H9 (cell line): ENCODE measurements at regions not wholly inside any gene's neighbourhood (a gene's known extent, or its start where the extent isn't known, plus 50 kb on each side); places are given as distances from the start of the nearest gene placed in this dataset.

Source experiments
- DNase-seq: peaks from one replicate; pipeline ENCODE4 v3.0.0-alpha.2; 2017
- H2AFZ ChIP-seq: one replicate; pipeline ENCODE4 v1.6.1; 2013; ENCODE audit warnings: mild to moderate bottlenecking, low read length, control low read depth, moderate library complexity
- H2AK5ac ChIP-seq: 2 replicates; pipeline ENCODE4 v1.6.1; 2013; ENCODE audit warnings: low read length, control low read depth, mixed read lengths; ENCODE audit not compliant: insufficient read length
- H2BK120ac ChIP-seq: one replicate; pipeline ENCODE4 v1.6.1; 2013; ENCODE audit warnings: low read depth, mild to moderate bottlenecking, low read length, control low read depth, inconsistent platforms; ENCODE audit not compliant: poor library complexity, severe bottlenecking
- H2BK12ac ChIP-seq: 2 replicates; pipeline ENCODE4 v1.6.1; 2013; ENCODE audit warnings: low read length, control low read depth, mixed read lengths, low read depth; ENCODE audit not compliant: insufficient read length
- H2BK15ac ChIP-seq: 2 replicates; pipeline ENCODE4 v1.6.1; 2013; ENCODE audit warnings: low read depth, low read length, control low read depth
- H2BK20ac ChIP-seq: one replicate; pipeline ENCODE4 v1.6.1; 2013; ENCODE audit warnings: low read depth, mild to moderate bottlenecking, low read length, control low read depth, inconsistent platforms; ENCODE audit not compliant: poor library complexity, severe bottlenecking
- H2BK5ac ChIP-seq: 2 replicates; pipeline ENCODE4 v1.6.1; 2013; ENCODE audit warnings: low read length, control low read depth, mixed read lengths; ENCODE audit not compliant: insufficient read length
- H3K14ac ChIP-seq: 2 replicates; pipeline ENCODE4 v1.6.1; 2013; ENCODE audit warnings: low read length, control low read depth; ENCODE audit not compliant: insufficient read depth
- H3K18ac ChIP-seq: 2 replicates; pipeline ENCODE4 v1.6.1; 2013; ENCODE audit warnings: low read depth, mild to moderate bottlenecking, mixed read lengths, low read length, control low read depth; ENCODE audit not compliant: insufficient read length
- H3K23ac ChIP-seq: 2 replicates; pipeline ENCODE4 v1.6.1; 2013; ENCODE audit warnings: low read length, control low read depth, mixed read lengths, low read depth; ENCODE audit not compliant: insufficient read length
- H3K23me2 ChIP-seq: 2 replicates; pipeline ENCODE4 v1.6.1; 2013; ENCODE audit warnings: low read depth, mild to moderate bottlenecking, mixed read lengths, low read length, control low read depth; ENCODE audit not compliant: insufficient read length, poor library complexity, severe bottlenecking
- H3K27ac ChIP-seq: 2 replicates; pipeline ENCODE4 v1.5.1; 2013; ENCODE audit warnings: low read length, control low read depth, mixed read lengths, low read depth; ENCODE audit not compliant: insufficient read length
- H3K27me3 ChIP-seq: 2 replicates; pipeline ENCODE4 v1.6.1; 2013; ENCODE audit warnings: low read length, control low read depth, inconsistent platforms; ENCODE audit not compliant: insufficient read depth
- H3K4ac ChIP-seq: 2 replicates; pipeline ENCODE4 v1.6.1; 2013; ENCODE audit warnings: low read depth, mild to moderate bottlenecking, control low read depth, inconsistent platforms, low read length, moderate library complexity
- H3K4me1 ChIP-seq: 2 replicates; pipeline ENCODE4 v1.6.1; 2013; ENCODE audit warnings: low read length, control low read depth, inconsistent platforms; ENCODE audit not compliant: insufficient read depth
- H3K4me2 ChIP-seq: 2 replicates; pipeline ENCODE4 v1.6.1; 2013; ENCODE audit warnings: low read length, control low read depth, mixed read lengths; ENCODE audit not compliant: insufficient read length, insufficient read depth
- H3K56ac ChIP-seq: 2 replicates; pipeline ENCODE4 v1.6.1; 2013; ENCODE audit warnings: low read depth, mild to moderate bottlenecking, mixed read lengths, low read length, control low read depth; ENCODE audit not compliant: insufficient read length
- H3K79me1 ChIP-seq: 2 replicates; pipeline ENCODE4 v1.6.1; 2013; ENCODE audit warnings: low read depth, mild to moderate bottlenecking, moderate library complexity, low read length, control low read depth, inconsistent platforms; ENCODE audit not compliant: insufficient read depth, poor library complexity, severe bottlenecking
- H3K79me2 ChIP-seq: 2 replicates; pipeline ENCODE4 v1.6.1; 2013; ENCODE audit warnings: low read length, control low read depth, inconsistent platforms; ENCODE audit not compliant: insufficient read depth
- H3K9ac ChIP-seq: 2 replicates; pipeline ENCODE4 v1.6.1; 2013; ENCODE audit warnings: low read length, control low read depth, mixed read lengths; ENCODE audit not compliant: insufficient read length; ENCODE audit errors: extremely low read depth
- H3K9me3 ChIP-seq: one replicate; pipeline ENCODE4 v1.6.1; 2013; ENCODE audit warnings: low read depth, low read length, inconsistent platforms; ENCODE audit not compliant: control insufficient read depth
- H3T11ph ChIP-seq: one replicate; pipeline ENCODE4 v1.6.1; 2013; ENCODE audit warnings: mild to moderate bottlenecking, low read length, control low read depth, inconsistent platforms
- H4K20me1 ChIP-seq: one replicate; pipeline ENCODE4 v1.6.1; 2013; ENCODE audit not compliant: control insufficient read depth, insufficient read length, insufficient read depth
- H4K5ac ChIP-seq: 2 replicates; pipeline ENCODE4 v1.6.1; 2013; ENCODE audit warnings: low read depth, mild to moderate bottlenecking, mixed read lengths, low read length, control low read depth; ENCODE audit not compliant: insufficient read length
- H4K8ac ChIP-seq: replicated peaks from 2 replicates; pipeline ENCODE4 v1.6.1; 2013; ENCODE audit warnings: low read length, control low read depth, mixed read lengths, low read depth; ENCODE audit not compliant: insufficient read length
- H4K91ac ChIP-seq: 2 replicates; pipeline ENCODE4 v1.6.1; 2013; ENCODE audit warnings: low read depth, mild to moderate bottlenecking, moderate library complexity, mixed read lengths, low read length, control low read depth; ENCODE audit not compliant: insufficient read length
- H3K27ac Mint-ChIP-seq, 3 experiments: 2 replicates in 2 of 3; 3 replicates in 1 of 3; pipeline ENCODE4 v1.8.0; 2020 to 2021; ENCODE audit warnings: mixed read lengths in 3 of 3, mild to moderate bottlenecking in 1 of 3, moderate library complexity in 1 of 3
- H3K27me3 Mint-ChIP-seq: 2 replicates; pipeline ENCODE4 v1.8.0; 2021; ENCODE audit warnings: low read depth, mild to moderate bottlenecking, moderate library complexity, mixed read lengths
- H3K36me3 Mint-ChIP-seq, 3 experiments: 2 replicates in 2 of 3; 3 replicates in 1 of 3; pipeline ENCODE4 v1.8.0; 2020 to 2021; ENCODE audit warnings: low read depth in 3 of 3, mixed read lengths in 3 of 3; ENCODE audit not compliant: insufficient read depth in 1 of 3
- H3K4me1 Mint-ChIP-seq, 2 experiments: 2 replicates each; pipeline ENCODE4 v1.8.0; 2020; ENCODE audit warnings: mixed read lengths in 2 of 2
- H3K4me3 Mint-ChIP-seq, 2 experiments: 2 replicates in 1 of 2; 3 replicates in 1 of 2; pipeline ENCODE4 v1.8.0; 2020 to 2021; ENCODE audit warnings: mild to moderate bottlenecking in 2 of 2, mixed read lengths in 2 of 2, moderate library complexity in 1 of 2
- H3K9me3 Mint-ChIP-seq, 2 experiments: 2 replicates in 1 of 2; 3 replicates in 1 of 2; pipeline ENCODE4 v1.8.0; 2020; ENCODE audit warnings: mild to moderate bottlenecking in 2 of 2, mixed read lengths in 2 of 2, moderate library complexity in 1 of 2
- CTCF ChIP-seq: fragments of 200-600 bp; sonication (generic); conservative IDR thresholded peaks from 3 replicates; pipeline ENCODE4 v1.8.0; 2021; ENCODE audit warnings: antibody characterized with exemption, mild to moderate bottlenecking
- WGBS: extraction: QIAGEN DNeasy Blood & Tissue Kit; methylation state at CpG from one replicate; pipeline ENCODE4 v1.1.7; 2013; ENCODE audit warnings: missing lambda C conversion rate, low lambda C conversion rate, mixed read lengths; ENCODE audit not compliant: insufficient read length; ENCODE audit errors: extremely low coverage; 5-methylcytosine and 5-hydroxymethylcytosine counted together

- no CpG with 5 or more reads among the region's 11 CpGs for WGBS
- Histone ChIP-seq H3K4ac (no peak overlapping the region), H3K23me2 (no peaks in the 10 kb centered on the region), H2AFZ (no peak overlapping the region), H3K27me3 (no peaks in the 10 kb centered on the region), H3K79me2 (no peaks in the 10 kb centered on the region), H4K91ac (no peak overlapping the region), H3K18ac (no peak overlapping the region), H3K9me3 (peaks cover 10% of the 10 kb centered on the region), H4K8ac (no peak overlapping the region), H2BK15ac (no peak overlapping the region), H3K79me1 (no peaks in the 10 kb centered on the region), H4K20me1 (no peaks in the 10 kb centered on the region), H2BK12ac (no peak overlapping the region), H3K23ac (no peak overlapping the region), H3K27ac (no peak overlapping the region), H2BK5ac (no peak overlapping the region), H3K4me2 (no peak overlapping the region), H3K14ac (no peak overlapping the region; the same call in 1 of the 2 replicates), H3K56ac (no peak overlapping the region), H3K9ac (no peak overlapping the region), H2AK5ac (no peak overlapping the region), H4K5ac (no peak overlapping the region), H2BK20ac (no peak overlapping the region), H3T11ph (no peak overlapping the region), H3K4me1 (no peaks in the 10 kb centered on the region), H2BK120ac (no peak overlapping the region)
- Mint-ChIP-seq H3K9me3 (peaks cover 16 to 26% of the 10 kb centered on the region in 2 experiments), H3K36me3 (peaks cover 8 to 20% (median 11%) of the 10 kb centered on the region in 3 experiments; a peak in 6 of 7 replicates), H3K4me3 (no peak overlapping the region), H3K27me3 (peaks cover 3% of the 10 kb centered on the region; the same call in 1 of the 2 replicates), H3K4me1 (no peaks in the 10 kb centered on the region), H3K27ac (no peak overlapping the region)
- no peak for DNase-seq
- TF ChIP-seq CTCF = no peak
Observed at GRCh38 chr2:184523732-184524131, 74.6 kb upstream of the ZNF804A start.
